WTC11 (cell line): ENCODE measurements at regions not wholly inside any gene's neighbourhood (a gene's known extent, or its start where the extent isn't known, plus 50 kb on each side); places are given as distances from the start of the nearest gene placed in this dataset.

Source experiments
- CBFB ChIP-seq: sonication (generic); formaldehyde crosslinking; IDR thresholded peaks from 2 replicates; pipeline ENCODE4 v1.8.1; 2022; ENCODE audit warnings: mild to moderate bottlenecking, low read depth, missing genetic modification reagents
- E2F1 ChIP-seq: sonication (generic); formaldehyde crosslinking; IDR thresholded peaks from 2 replicates; pipeline ENCODE4 v1.8.0; 2022; ENCODE audit warnings: mild to moderate bottlenecking, missing genetic modification reagents
- ELF4 ChIP-seq: sonication (generic); formaldehyde crosslinking; IDR thresholded peaks from 2 replicates; pipeline ENCODE4 v1.8.1; 2022; ENCODE audit warnings: low read depth, mild to moderate bottlenecking, moderate library complexity, missing genetic modification reagents
- JUN ChIP-seq: sonication (generic); formaldehyde crosslinking; IDR thresholded peaks from 2 replicates; pipeline ENCODE4 v1.8.0; 2023; ENCODE audit warnings: mild to moderate bottlenecking, missing genetic modification reagents
- NFATC4 ChIP-seq: fragments of 250-450 bp; sonication (Bioruptor Pico); IDR thresholded peaks from 2 replicates; pipeline ENCODE4 v1.9.0; 2021; ENCODE audit warnings: mild to moderate bottlenecking
- NR1H2 ChIP-seq: sonication (generic); formaldehyde crosslinking; IDR thresholded peaks from 2 replicates; pipeline ENCODE4 v1.9.0; 2021; ENCODE audit warnings: mild to moderate bottlenecking, moderate library complexity, missing genetic modification reagents
- NR3C1 ChIP-seq: sonication (generic); formaldehyde crosslinking; conservative IDR thresholded peaks from 2 replicates; pipeline ENCODE4 v1.8.1; 2023; ENCODE audit warnings: low read depth, mild to moderate bottlenecking, missing genetic modification reagents
- PREB ChIP-seq: sonication (generic); formaldehyde crosslinking; IDR thresholded peaks from 2 replicates; pipeline ENCODE4 v1.8.1; 2022; ENCODE audit warnings: mild to moderate bottlenecking, missing genetic modification reagents, moderate library complexity, borderline replicate concordance
- PRRX2 ChIP-seq: fragments of 250-450 bp; sonication (Bioruptor Pico); IDR thresholded peaks from 2 replicates; pipeline ENCODE4 v1.8.0; 2021; ENCODE audit warnings: mild to moderate bottlenecking
- USF1 ChIP-seq: sonication (generic); formaldehyde crosslinking; IDR thresholded peaks from 2 replicates; pipeline ENCODE4 v1.8.0; 2022; ENCODE audit warnings: mild to moderate bottlenecking, missing genetic modification reagents
- TF ChIP-seq, protein P1 (sequence below): fragments of 200-600 bp; IDR thresholded peaks from 2 replicates; pipeline ENCODE4 v1.8.0; 2022; ENCODE audit warnings: antibody characterized with exemption
- TF ChIP-seq, protein P2 (sequence below): sonication (generic); formaldehyde crosslinking; IDR thresholded peaks from 2 replicates; pipeline ENCODE4 v1.8.1; 2022; ENCODE audit warnings: low read depth, mild to moderate bottlenecking, moderate library complexity, missing genetic modification reagents, borderline replicate concordance

GRCh38 chr13:34307607-34308006, 489.7 kb downstream of the RFC3 start:
- TF ChIP-seq ELF4 = no peak
- no peak for TF ChIP-seq E2F1
- TF ChIP-seq, protein P1, sequence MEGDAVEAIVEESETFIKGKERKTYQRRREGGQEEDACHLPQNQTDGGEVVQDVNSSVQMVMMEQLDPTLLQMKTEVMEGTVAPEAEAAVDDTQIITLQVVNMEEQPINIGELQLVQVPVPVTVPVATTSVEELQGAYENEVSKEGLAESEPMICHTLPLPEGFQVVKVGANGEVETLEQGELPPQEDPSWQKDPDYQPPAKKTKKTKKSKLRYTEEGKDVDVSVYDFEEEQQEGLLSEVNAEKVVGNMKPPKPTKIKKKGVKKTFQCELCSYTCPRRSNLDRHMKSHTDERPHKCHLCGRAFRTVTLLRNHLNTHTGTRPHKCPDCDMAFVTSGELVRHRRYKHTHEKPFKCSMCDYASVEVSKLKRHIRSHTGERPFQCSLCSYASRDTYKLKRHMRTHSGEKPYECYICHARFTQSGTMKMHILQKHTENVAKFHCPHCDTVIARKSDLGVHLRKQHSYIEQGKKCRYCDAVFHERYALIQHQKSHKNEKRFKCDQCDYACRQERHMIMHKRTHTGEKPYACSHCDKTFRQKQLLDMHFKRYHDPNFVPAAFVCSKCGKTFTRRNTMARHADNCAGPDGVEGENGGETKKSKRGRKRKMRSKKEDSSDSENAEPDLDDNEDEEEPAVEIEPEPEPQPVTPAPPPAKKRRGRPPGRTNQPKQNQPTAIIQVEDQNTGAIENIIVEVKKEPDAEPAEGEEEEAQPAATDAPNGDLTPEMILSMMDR = no peak
- no peak for TF ChIP-seq PRRX2 (CRISPR knock-in tag)
- no peak for TF ChIP-seq NR3C1 (CRISPR knock-in tag)
- TF ChIP-seq NFATC4 = no peak
- TF ChIP-seq USF1 (CRISPR knock-in tag) = no peak
- no peak for TF ChIP-seq JUN (CRISPR knock-in tag)
- no peak for TF ChIP-seq NR1H2
- no peak for TF ChIP-seq CBFB
- TF ChIP-seq, protein P2, sequence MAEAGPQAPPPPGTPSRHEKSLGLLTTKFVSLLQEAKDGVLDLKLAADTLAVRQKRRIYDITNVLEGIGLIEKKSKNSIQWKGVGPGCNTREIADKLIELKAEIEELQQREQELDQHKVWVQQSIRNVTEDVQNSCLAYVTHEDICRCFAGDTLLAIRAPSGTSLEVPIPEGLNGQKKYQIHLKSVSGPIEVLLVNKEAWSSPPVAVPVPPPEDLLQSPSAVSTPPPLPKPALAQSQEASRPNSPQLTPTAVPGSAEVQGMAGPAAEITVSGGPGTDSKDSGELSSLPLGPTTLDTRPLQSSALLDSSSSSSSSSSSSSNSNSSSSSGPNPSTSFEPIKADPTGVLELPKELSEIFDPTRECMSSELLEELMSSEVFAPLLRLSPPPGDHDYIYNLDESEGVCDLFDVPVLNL (CRISPR knock-in tag) = no peak
- TF ChIP-seq PREB (CRISPR knock-in tag) = no peak
